AG04450 (cell line): ENCODE measurements at regions not wholly inside any gene's neighbourhood (a gene's known extent, or its start where the extent isn't known, plus 50 kb on each side); places are given as distances from the start of the nearest gene placed in this dataset.

Experiments used
- CTCF ChIA-PET: fragments of 300-600, 350-600 bp; formaldehyde crosslinking; extraction: SDS; loops from one replicate; lab custom pipeline; 2022; ENCODE audit warnings: antibody characterized with exemption, inconsistent platforms; lab: Charles Lee
- POLR2A ChIA-PET: fragments of 350-600 bp; formaldehyde crosslinking; extraction: SDS; loops from one replicate; lab custom pipeline; 2021; ENCODE audit warnings: antibody characterized with exemption, inconsistent platforms; lab: Yijun Ruan, JAX
- DNase-seq: peaks from one replicate; pipeline ENCODE4 v3.0.0-alpha.2; 2011; ENCODE audit warnings: low read depth, low spot score
- H3K27ac ChIP-seq: one replicate; pipeline ENCODE4 v1.5.1; 2012; ENCODE audit warnings: low read depth, low read length, control low read depth
- H3K27me3 ChIP-seq: one replicate; pipeline ENCODE4 v1.6.0; 2012; ENCODE audit warnings: low read length; ENCODE audit not compliant: control insufficient read depth, insufficient read depth
- H3K4me3 ChIP-seq: 2 replicates; pipeline ENCODE4 v1.5.1; 2011; ENCODE audit warnings: mild to moderate bottlenecking, low read depth, low read length, control low read depth
- H3K9me3 ChIP-seq: 2 replicates; pipeline ENCODE4 v1.5.1; 2012; ENCODE audit warnings: low read length; ENCODE audit not compliant: control insufficient read depth, insufficient read depth
- CTCF ChIP-seq: IDR thresholded peaks from 2 replicates; pipeline ENCODE4 v1.5.1; 2011; ENCODE audit warnings: low read depth, low read length, control low read depth, inconsistent platforms

- Histone ChIP-seq H3K9me3 (peaks cover 7% of the 10 kb centered on the region; the same call in 1 of the 2 replicates), H3K4me3 (no peak overlapping the region), H3K27me3 (no peaks in the 10 kb centered on the region), H3K27ac (no peak overlapping the region)
- no peak for TF ChIP-seq CTCF
- ChIA-PET CTCF (no interaction called here), POLR2A (no interaction called here)
- no peak for DNase-seq
Measured at GRCh38 chr21:31505975-31506374, 153.5 kb upstream of the SOD1 start.

GRCh38 chr21:31503939-31504338, 155.6 kb upstream of the SOD1 start:
- Histone ChIP-seq H3K27me3 (no peaks in the 10 kb centered on the region), H3K27ac (no peak overlapping the region), H3K4me3 (no peak overlapping the region), H3K9me3 (0 out of 2 replicates have a peak, but pooled peaks cover 3% of the 10 kb centered on the region)
- no peak for TF ChIP-seq CTCF
- ChIA-PET POLR2A (no interaction called here), CTCF (no interaction called here)
- DNase-seq, result no peak

GRCh38 chr21:31503467-31503866, 156.0 kb upstream of the SOD1 start:
- Histone ChIP-seq H3K9me3 (peaks cover 3% of the 10 kb centered on the region; the same call in 1 of the 2 replicates), H3K27me3 (no peaks in the 10 kb centered on the region), H3K27ac (no peak overlapping the region), H3K4me3 (no peak overlapping the region)
- no peak for DNase-seq
- ChIA-PET CTCF (no interaction called here), POLR2A (no interaction called here)
- no peak for TF ChIP-seq CTCF

DNA sequence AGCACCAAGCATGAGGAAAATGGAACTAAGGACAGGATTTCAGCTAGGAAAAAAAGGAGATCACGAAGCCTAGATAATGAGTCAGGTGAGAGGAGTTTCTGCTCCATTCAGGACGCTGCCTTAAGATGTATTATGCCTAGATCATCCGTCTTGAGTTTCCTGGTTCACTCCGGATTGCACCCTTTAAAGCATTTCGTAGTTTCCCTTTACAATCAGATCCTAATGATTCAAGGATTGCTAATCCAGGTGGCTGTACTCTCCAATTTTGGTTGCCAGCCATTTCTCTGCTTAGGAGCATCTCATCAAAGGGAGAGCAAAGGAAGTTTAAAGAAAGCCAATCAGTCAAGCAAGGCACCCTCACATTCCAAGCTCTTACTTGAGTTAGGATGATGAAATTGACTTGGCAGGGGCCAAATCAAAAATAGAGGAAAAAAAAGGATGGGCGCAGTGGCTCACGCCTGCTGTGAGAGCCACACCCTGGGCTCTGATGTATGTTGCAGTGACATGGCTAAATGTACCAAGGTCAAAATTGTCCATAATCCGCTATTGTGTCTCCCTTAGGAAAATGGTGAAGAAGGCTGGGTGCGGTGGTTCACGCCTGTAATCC, 156.9 kb upstream of the SOD1 start:
- ChIA-PET POLR2A (no interaction called here), CTCF (no interaction called here)
- Histone ChIP-seq H3K9me3 (peaks cover 3% of the 10 kb centered on the region; the same call in 1 of the 2 replicates), H3K4me3 (no peak overlapping the region), H3K27me3 (no peaks in the 10 kb centered on the region), H3K27ac (no peak overlapping the region)
- no peak for DNase-seq
- TF ChIP-seq CTCF, result no peak

GRCh38 chr21:31501926-31502325, 157.6 kb upstream of the SOD1 start:
- H3K9me3 ChIP-seq, result peaks cover 3% of the 10 kb centered on the region; the same call in 1 of the 2 replicates
- H3K27ac ChIP-seq, result no peak overlapping the region
- ChIA-PET POLR2A (no interaction called here), CTCF (no interaction called here)
- TF ChIP-seq CTCF, result no peak
- no peak for DNase-seq
- no peak overlapping the region for H3K4me3 ChIP-seq
- H3K27me3 ChIP-seq, result no peaks in the 10 kb centered on the region
